Neural progenitor cell (in vitro differentiated cells): ENCODE measurements at regions not wholly inside any gene's neighbourhood (a gene's known extent, or its start where the extent isn't known, plus 50 kb on each side); places are given as distances from the start of the nearest gene placed in this dataset.

Experiments
- DNase-seq: peaks from one replicate; pipeline ENCODE4 v3.0.0-alpha.2; 2016; ENCODE audit warnings: low spot score
- H2AFZ ChIP-seq: fragments of 200-600 bp; sonication (generic); replicated peaks from 2 replicates; pipeline ENCODE4 v1.6.1; 2016; ENCODE audit warnings: antibody characterized with exemption
- H3F3A ChIP-seq: fragments of 200-600 bp; sonication (generic); 2 replicates; pipeline ENCODE4 v1.6.1; 2016; ENCODE audit warnings: antibody characterized with exemption, low read depth
- H3K27ac ChIP-seq: fragments of 200-600 bp; sonication (generic); 2 replicates; pipeline ENCODE4 v1.5.1; 2016; ENCODE audit warnings: mild to moderate bottlenecking
- H3K27me3 ChIP-seq: fragments of 200-600 bp; sonication (generic); 2 replicates; pipeline ENCODE4 v1.6.1; 2016; ENCODE audit warnings: mild to moderate bottlenecking, moderate library complexity
- H3K36me3 ChIP-seq: fragments of 200-600 bp; sonication (generic); 2 replicates; pipeline ENCODE4 v1.5.1; 2016
- H3K4me1 ChIP-seq: fragments of 200-600 bp; sonication (generic); 2 replicates; pipeline ENCODE4 v1.6.1; 2016; ENCODE audit warnings: mixed run types
- H3K4me2 ChIP-seq: fragments of 200-600 bp; sonication (generic); 2 replicates; pipeline ENCODE4 v1.6.1; 2016
- H3K4me3 ChIP-seq: fragments of 200-600 bp; sonication (generic); 2 replicates; pipeline ENCODE4 v1.5.1; 2016
- H3K79me2 ChIP-seq: fragments of 200-600 bp; sonication (generic); 2 replicates; pipeline ENCODE4 v1.6.1; 2016; ENCODE audit warnings: low read depth
- H3K9ac ChIP-seq: fragments of 200-600 bp; sonication (generic); 2 replicates; pipeline ENCODE4 v1.6.1; 2016
- H3K9me3 ChIP-seq: fragments of 200-600 bp; sonication (generic); 2 replicates; pipeline ENCODE4 v1.5.1; 2016; ENCODE audit warnings: low read depth
- H4K20me1 ChIP-seq: fragments of 200-600 bp; sonication (generic); 2 replicates; pipeline ENCODE4 v1.6.1; 2016; ENCODE audit warnings: low read depth
- H3K27ac Mint-ChIP-seq: 3 replicates; pipeline ENCODE4 v1.8.0; 2021; ENCODE audit warnings: mixed read lengths
- H3K27me3 Mint-ChIP-seq: 2 replicates; pipeline ENCODE4 v1.8.0; 2022; ENCODE audit warnings: low read depth, mild to moderate bottlenecking, inconsistent platforms, moderate library complexity, mixed read lengths; ENCODE audit not compliant: insufficient read depth
- H3K36me3 Mint-ChIP-seq: 3 replicates; pipeline ENCODE4 v1.8.0; 2021; ENCODE audit warnings: mixed read lengths
- H3K4me1 Mint-ChIP-seq: 3 replicates; pipeline ENCODE4 v1.8.0; 2021; ENCODE audit warnings: mixed read lengths
- H3K4me3 Mint-ChIP-seq: 3 replicates; pipeline ENCODE4 v1.8.0; 2021; ENCODE audit warnings: mild to moderate bottlenecking, moderate library complexity, mixed read lengths
- H3K9me3 Mint-ChIP-seq: 3 replicates; pipeline ENCODE4 v1.8.0; 2020; ENCODE audit warnings: mixed read lengths
- CTCF ChIP-seq: fragments of 200-600 bp; sonication (generic); IDR thresholded peaks from 2 replicates; pipeline ENCODE4 v1.5.1; 2017; ENCODE audit warnings: antibody characterized with exemption, mild to moderate bottlenecking
- EZH2 ChIP-seq: fragments of 200-600 bp; sonication (generic); IDR thresholded peaks from 2 replicates; pipeline ENCODE4 v1.6.1; 2017; ENCODE audit warnings: antibody characterized with exemption, mild to moderate bottlenecking, moderate library complexity
- EZH2phosphoT487 ChIP-seq: fragments of 200-600 bp; sonication (generic); IDR thresholded peaks from 2 replicates; pipeline ENCODE4 v1.6.1; 2017; ENCODE audit warnings: antibody characterized with exemption

GRCh38 chr15:61687651-61688050 is 372.6 kb downstream of the VPS13C start:
- H3K9ac ChIP-seq, result no peak overlapping the region
- H3K4me1 ChIP-seq, result peaks cover 15% of the 10 kb centered on the region
- no peak for TF ChIP-seq EZH2
- no peak for TF ChIP-seq EZH2phosphoT487
- no peak for TF ChIP-seq CTCF
- Mint-ChIP-seq H3K4me1 (no peaks in the 10 kb centered on the region), H3K36me3 (no peaks in the 10 kb centered on the region), H3K4me3 (no peak overlapping the region), H3K9me3 (no peaks in the 10 kb centered on the region), H3K27ac (no peak overlapping the region), H3K27me3 (peaks cover 2% of the 10 kb centered on the region)
- no peaks in the 10 kb centered on the region for H4K20me1 ChIP-seq
- H3K9me3 ChIP-seq, result no peaks in the 10 kb centered on the region
- no peak overlapping the region for H3K4me3 ChIP-seq
- H3K4me2 ChIP-seq, result no peak overlapping the region
- H3K36me3 ChIP-seq, result no peaks in the 10 kb centered on the region
- DNase-seq, result no peak
- no peak overlapping the region for H3K27ac ChIP-seq
- H3K27me3 ChIP-seq, result no peaks in the 10 kb centered on the region
- no peaks in the 10 kb centered on the region for H3K79me2 ChIP-seq
- H2AFZ ChIP-seq, result no peak overlapping the region
- no peaks in the 10 kb centered on the region for H3F3A ChIP-seq

GRCh38 chr15:61687124-61687523 is 373.1 kb downstream of the VPS13C start:
- H3K27ac Mint-ChIP-seq, result no peak overlapping the region
- H3K4me1 ChIP-seq, result peaks cover 16% of the 10 kb centered on the region
- H3K27me3 ChIP-seq, result no peaks in the 10 kb centered on the region
- no peaks in the 10 kb centered on the region for H3K9me3 ChIP-seq
- no peaks in the 10 kb centered on the region for H3K36me3 ChIP-seq
- no peaks in the 10 kb centered on the region for H4K20me1 ChIP-seq
- TF ChIP-seq EZH2phosphoT487, result no peak
- TF ChIP-seq EZH2, result no peak
- TF ChIP-seq CTCF, result no peak
- H3K4me2 ChIP-seq, result no peak overlapping the region
- no peaks in the 10 kb centered on the region for H3F3A ChIP-seq
- peaks cover 2% of the 10 kb centered on the region for H3K27me3 Mint-ChIP-seq
- peaks cover under 1% of the 10 kb centered on the region for H3K4me1 Mint-ChIP-seq
- no peak overlapping the region for H3K4me3 Mint-ChIP-seq
- H3K4me3 ChIP-seq, result no peak overlapping the region
- no peak overlapping the region for H2AFZ ChIP-seq
- no peaks in the 10 kb centered on the region for H3K9me3 Mint-ChIP-seq
- H3K9ac ChIP-seq, result no peak overlapping the region
- H3K79me2 ChIP-seq, result no peaks in the 10 kb centered on the region
- H3K27ac ChIP-seq, result no peak overlapping the region
- H3K36me3 Mint-ChIP-seq, result no peaks in the 10 kb centered on the region
- no peak for DNase-seq

- Histone ChIP-seq H3K36me3 (no peaks in the 10 kb centered on the region), H3F3A (no peaks in the 10 kb centered on the region), H3K27me3 (no peaks in the 10 kb centered on the region), H2AFZ (no peak overlapping the region), H3K9ac (no peak overlapping the region), H3K4me3 (no peak overlapping the region), H3K27ac (no peak overlapping the region), H3K4me2 (no peak overlapping the region), H3K4me1 (peaks cover 9% of the 10 kb centered on the region), H4K20me1 (no peaks in the 10 kb centered on the region), H3K79me2 (no peaks in the 10 kb centered on the region), H3K9me3 (no peaks in the 10 kb centered on the region)
- Mint-ChIP-seq H3K36me3 (no peaks in the 10 kb centered on the region), H3K27me3 (peaks cover 2% of the 10 kb centered on the region), H3K9me3 (no peaks in the 10 kb centered on the region), H3K4me1 (peaks cover 8% of the 10 kb centered on the region), H3K4me3 (no peak overlapping the region), H3K27ac (no peak overlapping the region)
- DNase-seq, result no peak
- TF ChIP-seq CTCF (no peak), EZH2 (no peak), EZH2phosphoT487 (no peak)
Observed at GRCh38 chr15:61685971-61686370, 374.3 kb downstream of the VPS13C start.
